GM18498 (cell line): ENCODE measurements at regions not wholly inside any gene's neighbourhood (a gene's known extent, or its start where the extent isn't known, plus 50 kb on each side); places are given as distances from the start of the nearest gene placed in this dataset.

ENCODE experiments used
- ATAC-seq: cut with Tn5 transposase; IDR thresholded peaks from one replicate; pipeline ENCODE4 v1.9.1; 2021; ENCODE audit warnings: mild to moderate bottlenecking, moderate library complexity; ENCODE audit not compliant: unreplicated experiment

GRCh38 chr20:54272901-54273488 is 65.1 kb downstream of the PFDN4 start:
- no peak for ATAC-seq

DNA sequence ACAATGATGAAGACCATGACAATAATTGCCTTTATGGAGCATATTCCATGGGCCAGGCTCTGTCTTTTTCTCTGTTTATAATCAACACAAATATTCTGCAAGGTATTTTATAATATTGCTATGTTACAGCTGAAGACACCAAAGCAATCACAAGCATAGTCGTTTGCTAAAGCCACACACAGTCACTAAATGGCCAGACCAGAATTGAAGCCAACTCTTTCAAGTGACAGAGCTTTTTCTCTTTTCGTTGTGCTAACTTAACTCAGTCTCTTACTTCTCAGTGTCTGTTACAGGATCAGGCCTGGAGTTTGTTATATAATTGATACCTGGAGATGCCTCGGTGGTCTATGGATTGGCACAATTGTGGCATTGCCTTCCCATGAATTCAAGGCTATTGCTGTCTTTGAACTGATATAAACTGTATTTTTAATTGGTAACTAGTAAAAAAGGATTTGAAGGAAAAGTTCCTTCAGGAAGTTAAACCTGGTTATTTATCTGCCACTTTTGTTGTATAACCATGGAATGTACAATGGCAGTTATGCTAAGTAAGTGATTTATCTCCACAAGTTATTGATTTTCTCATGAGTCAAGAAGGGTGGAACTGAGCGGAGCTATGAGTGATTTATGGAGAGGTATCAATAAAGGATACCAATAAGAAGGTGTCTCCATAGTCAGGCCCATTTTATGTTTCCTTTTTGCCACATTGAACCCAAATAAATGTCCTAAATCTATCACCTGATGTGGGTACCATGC is 67.6 kb downstream of the PFDN4 start:
- ATAC-seq, result no peak

- no peak for ATAC-seq
Measured at GRCh38 chr20:54276577-54277169, 68.8 kb downstream of the PFDN4 start.

DNA sequence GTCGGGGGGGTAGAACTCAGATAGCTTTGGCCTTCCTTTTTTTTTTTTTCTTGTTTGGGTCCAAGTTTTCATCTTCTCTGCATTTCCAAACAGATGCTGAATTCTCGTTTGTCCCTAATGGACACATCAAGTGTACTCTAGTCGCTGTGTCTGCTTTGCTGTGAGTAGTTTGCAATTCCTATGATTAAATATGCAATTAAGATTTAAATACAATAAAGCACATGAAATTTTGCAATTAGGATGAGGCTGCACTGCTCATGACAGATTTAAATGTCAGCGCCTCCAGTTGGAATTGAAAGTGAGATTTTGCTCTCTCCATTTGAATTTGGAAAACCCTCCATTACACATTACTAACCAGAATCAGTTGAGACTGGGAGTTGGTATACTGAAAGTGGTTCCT is 70.4 kb downstream of the PFDN4 start:
- no peak for ATAC-seq

GRCh38 chr20:54282625-54283024 is 74.7 kb downstream of the PFDN4 start:
- ATAC-seq, result no peak

GRCh38 chr20:54283253-54283652 is 75.4 kb downstream of the PFDN4 start:
- ATAC-seq, result no peak

GRCh38 chr20:54284928-54285704 is 77.2 kb downstream of the PFDN4 start:
- no peak for ATAC-seq

GRCh38 chr20:54290636-54291035 is 82.7 kb downstream of the PFDN4 start:
- ATAC-seq, result no peak

- no peak for ATAC-seq
Measured at GRCh38 chr20:54291339-54292010, 83.6 kb downstream of the PFDN4 start.

DNA sequence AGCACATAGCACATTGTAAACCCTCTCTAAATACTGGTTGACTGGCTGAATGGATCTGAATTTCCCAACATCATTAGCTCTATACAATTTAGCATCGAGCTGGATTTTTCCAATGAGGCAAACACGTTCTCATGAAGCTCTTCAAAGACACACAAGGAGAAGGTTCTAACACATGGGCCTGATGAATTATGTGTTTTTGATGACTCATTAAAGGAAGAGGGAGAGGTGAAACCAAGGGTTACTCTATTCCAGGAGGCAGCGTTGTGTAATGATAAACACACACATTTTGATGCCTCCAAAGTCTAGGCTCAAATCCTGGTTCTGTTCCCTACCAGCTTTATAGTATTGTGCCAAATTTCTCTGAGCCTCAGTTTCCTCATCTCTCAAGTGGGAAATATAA is 84.3 kb downstream of the PFDN4 start:
- ATAC-seq, result no peak

- no peak for ATAC-seq
Measured at GRCh38 chr20:54293526-54293925, 85.6 kb downstream of the PFDN4 start.

- no peak for ATAC-seq
Measured at GRCh38 chr20:54294094-54294493, 86.2 kb downstream of the PFDN4 start.

- no peak for ATAC-seq
Measured at GRCh38 chr20:54295686-54296085, 87.8 kb downstream of the PFDN4 start.

DNA sequence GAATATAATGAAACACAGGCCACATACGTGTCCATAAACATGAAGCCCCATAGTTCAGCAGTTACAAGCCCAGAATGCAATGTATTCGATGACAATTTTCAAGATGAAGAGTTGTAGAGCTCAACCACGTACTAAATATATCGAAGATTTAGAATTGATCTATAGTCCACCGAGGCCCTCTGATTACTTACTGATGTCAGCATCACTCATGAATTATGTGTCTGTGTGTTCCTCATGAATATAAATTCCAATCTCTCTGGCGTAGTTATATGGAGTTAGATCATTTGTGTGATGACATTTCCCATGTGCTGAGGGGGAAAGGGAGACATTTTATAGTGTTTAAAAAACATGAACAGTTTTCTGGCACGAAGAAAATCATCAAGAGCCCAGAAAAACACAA is 97.5 kb downstream of the PFDN4 start:
- no peak for ATAC-seq

- no peak for ATAC-seq
Measured at GRCh38 chr20:54306985-54307710, 99.3 kb downstream of the PFDN4 start.

- no peak for ATAC-seq
Measured at GRCh38 chr20:54308804-54309203, 100.9 kb downstream of the PFDN4 start.

GRCh38 chr20:54318892-54319291 is 111.0 kb downstream of the PFDN4 start:
- no peak for ATAC-seq

- no peak for ATAC-seq
Measured at GRCh38 chr20:54320148-54320607, 112.3 kb downstream of the PFDN4 start.

GRCh38 chr20:54321352-54322087 is 113.6 kb downstream of the PFDN4 start:
- no peak for ATAC-seq
